SIG-M5 treated with dmso at 0.1 percent for 504 hours (cell line): ENCODE measurements at regions not wholly inside any gene's neighbourhood (a gene's known extent, or its start where the extent isn't known, plus 50 kb on each side); places are given as distances from the start of the nearest gene placed in this dataset.
"Not testable (repeated sequence)": the region's sequence is repeated elsewhere in the genome, so short reads cannot be mapped to it uniquely, and the experiment has no call there.

ENCODE experiments used
- DNase-seq: peaks from one replicate; lab custom pipeline; 2025; ENCODE audit not compliant: unreplicated experiment; lab: John Stamatoyannopoulos, UW

DNA sequence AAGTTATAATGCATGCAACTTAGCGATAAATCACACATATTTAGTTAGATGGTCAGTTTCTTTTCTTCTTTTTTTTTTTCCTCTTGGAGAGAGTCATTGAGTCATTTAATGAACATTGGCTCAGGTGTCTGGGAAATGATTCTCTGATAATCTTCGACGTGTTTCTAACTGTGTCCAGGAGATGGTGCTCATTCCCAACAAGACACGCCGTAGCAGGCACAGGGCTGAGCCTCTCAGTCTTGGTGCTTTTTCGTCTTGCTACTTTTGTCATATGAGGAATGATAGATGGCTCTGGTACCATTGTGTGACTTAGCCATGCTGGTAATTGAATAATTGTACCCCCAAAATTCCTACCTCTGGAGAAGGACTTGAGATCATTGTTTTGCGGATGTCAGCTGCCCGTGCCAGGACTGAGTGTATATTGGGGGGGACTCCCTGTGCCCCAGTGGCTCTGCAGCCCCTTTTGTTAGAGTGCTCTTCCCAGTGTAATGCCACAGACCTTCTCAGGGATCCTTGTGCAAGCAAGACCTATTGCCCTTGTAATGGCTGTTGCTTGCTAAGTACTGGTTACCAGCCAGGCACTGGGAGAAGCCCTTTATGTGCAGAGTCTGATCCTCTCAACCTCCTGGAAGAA is 107.6 kb upstream of the CYRIA start:
- DNase-seq = peak; percentile 67

DNA sequence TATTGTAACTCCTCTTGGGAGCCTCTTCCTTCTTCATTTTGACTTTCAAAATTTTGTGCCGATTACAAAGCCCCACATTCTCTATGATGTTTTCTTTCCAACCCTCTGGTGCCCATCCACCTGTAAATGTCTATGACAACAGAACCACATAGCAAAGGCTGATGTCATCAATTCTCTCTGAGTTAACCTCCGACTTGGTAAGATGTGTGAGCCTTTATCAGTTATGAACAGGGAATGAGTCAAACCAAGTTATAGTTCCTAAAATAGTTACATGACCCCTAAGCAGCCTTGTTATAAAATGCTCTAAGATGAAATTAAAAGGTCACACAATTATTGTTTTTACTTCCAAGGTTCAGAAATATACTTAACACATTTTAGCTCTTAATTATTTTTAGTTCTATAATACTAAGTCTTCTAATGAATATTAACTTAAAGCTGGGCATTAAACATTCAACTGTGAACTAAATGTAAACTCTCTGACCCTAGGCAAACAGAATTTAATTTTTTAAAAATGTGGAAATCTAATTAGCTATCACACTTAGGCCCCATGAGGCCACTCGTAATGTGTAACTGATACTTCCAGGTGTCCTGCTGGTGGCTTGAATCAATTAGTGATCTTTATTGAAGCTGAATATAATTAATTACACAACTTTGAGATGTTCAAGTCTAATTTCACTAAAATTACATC is 102.3 kb upstream of the CYRIA start:
- DNase-seq = no peak

DNA sequence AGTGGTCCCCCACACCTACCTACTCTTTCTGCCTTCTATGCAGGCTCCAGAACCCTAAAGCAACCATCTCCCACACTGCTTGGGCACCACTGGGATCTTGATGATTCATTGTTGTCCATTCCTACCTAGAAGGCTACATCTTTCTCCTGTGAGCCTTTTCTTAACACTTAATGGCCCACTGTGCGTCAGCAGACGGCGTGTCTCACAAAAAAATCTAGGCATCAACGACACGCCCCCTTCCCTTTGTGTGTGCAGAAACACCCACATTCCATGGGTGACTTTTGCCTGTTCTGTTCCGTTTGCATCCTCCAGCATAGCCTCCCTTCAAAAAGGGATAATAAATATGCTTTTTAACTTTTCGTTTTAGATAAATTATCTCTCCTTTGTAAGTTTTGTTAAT is 99.7 kb upstream of the CYRIA start:
- DNase-seq = no peak

DNA sequence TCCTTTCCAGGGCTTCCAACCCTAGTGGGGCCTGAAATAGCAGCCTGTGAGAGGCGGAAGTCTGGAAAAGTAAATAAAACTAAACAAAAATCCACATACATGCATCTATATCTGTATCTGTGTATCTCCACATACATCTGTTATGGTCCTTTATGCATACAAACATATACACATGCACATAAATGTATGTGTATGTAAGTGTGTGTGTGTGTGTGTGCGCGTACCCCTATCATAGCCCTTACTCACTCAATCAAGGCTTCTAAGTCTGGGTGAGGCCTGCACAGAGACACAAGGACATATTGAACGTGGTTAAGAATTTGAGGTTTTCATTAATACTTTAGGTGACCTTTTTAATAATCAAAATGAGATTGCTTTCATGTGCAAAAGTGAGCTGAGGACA is 98.9 kb upstream of the CYRIA start:
- DNase-seq = no peak

DNA sequence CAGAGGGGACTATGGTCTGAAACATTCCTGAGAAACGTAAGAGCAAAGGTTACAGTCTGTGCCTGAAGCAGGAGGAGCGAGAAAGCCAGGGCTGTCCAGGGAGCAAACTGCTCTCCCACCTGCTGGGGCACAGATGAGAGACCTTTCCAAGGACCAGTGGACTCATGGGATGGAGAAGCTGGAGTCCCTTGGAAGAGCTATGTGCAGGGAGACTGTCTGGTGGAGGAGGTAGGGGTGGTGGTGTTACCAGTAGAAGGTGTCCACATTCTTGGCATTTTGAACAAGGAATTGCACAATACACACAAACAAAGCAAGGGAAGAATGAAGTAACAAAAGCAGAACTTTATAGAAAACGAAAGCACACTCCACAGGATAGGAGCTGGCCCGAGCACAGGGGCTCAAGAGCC is 97.9 kb upstream of the CYRIA start:
- DNase-seq = peak; percentile 85

DNA sequence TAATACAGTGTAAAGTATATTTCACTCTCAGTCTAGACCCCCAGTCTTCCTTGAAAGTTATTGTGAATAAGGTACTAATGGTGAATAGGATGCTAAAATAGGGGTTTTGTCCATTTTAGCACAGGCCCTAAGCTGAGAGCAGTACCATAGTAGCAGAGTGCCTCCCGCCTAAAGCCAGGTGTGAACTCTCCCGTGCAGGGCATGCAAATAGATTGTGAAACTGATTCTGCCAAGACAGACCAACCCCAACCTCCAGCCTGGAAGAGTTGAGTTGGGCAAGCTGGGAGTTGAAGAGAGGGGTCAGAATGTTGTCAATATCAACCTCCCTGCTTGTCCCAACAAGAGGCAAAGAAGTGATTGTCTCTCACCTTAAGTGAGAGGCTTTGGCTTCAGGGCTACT is 97.4 kb upstream of the CYRIA start:
- no peak for DNase-seq

GRCh38 chr2:16760426-16760825 is 94.8 kb upstream of the CYRIA start:
- peak; percentile 8 for DNase-seq

GRCh38 chr2:16756831-16757644 is 91.4 kb upstream of the CYRIA start:
- peak; percentile 77 for DNase-seq

DNA sequence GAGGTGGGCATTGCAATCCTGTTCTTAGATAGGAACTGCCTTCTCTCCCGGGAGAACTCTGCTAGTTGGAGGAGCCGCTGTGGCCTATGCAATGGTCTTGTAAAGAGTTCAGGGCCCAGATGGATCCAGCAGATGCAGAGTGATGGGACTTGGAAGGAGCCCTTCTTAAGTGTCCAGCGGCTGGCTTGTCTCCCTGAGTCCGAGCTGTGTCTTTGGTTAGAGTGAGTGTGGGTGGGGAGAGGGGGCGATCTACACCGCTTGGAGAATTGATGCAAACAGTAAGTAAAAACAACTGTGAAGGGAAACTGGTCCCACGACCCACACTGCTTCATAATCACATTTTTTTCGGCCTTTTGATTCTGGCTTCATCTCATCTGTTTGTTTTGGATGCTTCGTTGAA is 89.8 kb upstream of the CYRIA start:
- DNase-seq = no peak

GRCh38 chr2:16753025-16753424 is 87.4 kb upstream of the CYRIA start:
- not testable (repeated sequence) for DNase-seq

DNA sequence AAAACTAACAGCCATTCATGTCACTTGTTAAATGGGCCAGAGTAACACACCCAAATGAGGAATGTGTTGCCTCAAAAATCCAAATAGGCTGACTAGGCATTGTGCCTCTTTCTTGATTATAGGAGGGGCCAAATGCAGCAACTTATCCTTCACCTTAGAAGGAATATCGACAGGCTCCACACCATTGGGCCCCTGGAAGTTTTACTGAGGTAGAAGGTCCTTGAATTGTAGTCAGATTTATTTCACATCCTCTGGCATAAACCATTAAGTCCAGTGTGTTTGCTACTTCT is 85.2 kb upstream of the CYRIA start:
- DNase-seq = not testable (repeated sequence)

- DNase-seq = no peak
Observed at GRCh38 chr2:16750175-16750924, 84.7 kb upstream of the CYRIA start.

- DNase-seq = not testable (repeated sequence)
Observed at GRCh38 chr2:16748511-16749266, 83.1 kb upstream of the CYRIA start.

DNA sequence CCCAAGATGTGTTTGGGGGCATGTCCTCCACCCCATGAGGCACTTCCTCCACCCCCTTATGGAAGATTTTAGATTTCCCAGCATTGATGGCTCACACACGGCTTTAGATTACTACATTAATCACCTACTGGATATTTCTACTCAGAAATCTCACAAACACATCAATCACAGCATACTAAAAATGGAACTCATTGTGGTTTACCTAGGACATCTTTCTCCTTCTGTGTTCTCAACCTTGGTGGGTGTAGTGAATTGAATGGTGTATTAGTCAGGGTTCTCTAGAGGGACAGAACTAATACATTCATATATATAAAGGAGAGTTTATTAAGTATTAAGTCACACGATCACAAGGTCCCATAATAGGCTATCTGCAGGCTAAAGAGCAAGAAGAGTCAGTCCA is 82.1 kb upstream of the CYRIA start:
- DNase-seq = no peak

DNA sequence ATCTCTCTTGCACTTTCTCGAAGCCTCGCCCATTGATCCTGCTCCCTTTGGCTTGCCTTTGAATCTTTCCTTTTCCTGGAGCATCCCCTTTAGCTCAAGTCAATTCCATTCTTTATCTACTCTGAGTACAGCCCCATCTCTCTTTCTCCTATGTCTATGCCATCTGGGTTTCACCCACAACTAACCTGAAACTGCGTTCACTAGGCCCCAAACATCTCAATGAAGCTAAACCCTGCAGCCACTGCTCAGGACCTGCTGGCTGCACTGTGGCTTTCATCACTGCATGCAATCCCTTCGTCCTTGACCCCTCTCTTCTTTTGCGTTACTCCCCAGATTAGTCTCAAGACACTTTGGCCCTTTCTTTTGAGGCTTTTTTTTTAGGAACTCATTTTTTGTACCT is 81.6 kb upstream of the CYRIA start:
- DNase-seq = no peak

GRCh38 chr2:16746833-16747232 is 81.2 kb upstream of the CYRIA start:
- no peak for DNase-seq

GRCh38 chr2:16746329-16746728 is 80.7 kb upstream of the CYRIA start:
- no peak for DNase-seq

DNA sequence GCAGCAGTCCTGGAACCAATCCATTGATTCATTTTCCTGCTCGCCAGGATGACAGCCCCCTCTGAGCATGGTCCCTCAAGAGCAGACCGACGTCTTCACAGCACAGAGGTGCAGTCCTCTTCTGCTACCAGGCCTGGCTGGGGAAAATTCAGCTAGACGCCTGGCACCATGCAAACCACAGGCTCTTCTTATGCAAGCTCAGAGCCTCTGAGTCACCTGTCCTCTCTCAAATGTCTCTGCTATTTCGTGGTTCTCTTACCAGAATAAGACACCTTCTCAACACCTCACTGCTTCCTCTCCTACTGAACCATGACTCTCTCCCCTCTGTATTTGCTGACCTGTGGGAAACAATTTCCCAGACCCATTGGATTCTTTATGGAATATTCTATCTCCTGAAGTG is 79.8 kb upstream of the CYRIA start:
- no peak for DNase-seq

- DNase-seq = no peak
Observed at GRCh38 chr2:16744521-16744920, 78.9 kb upstream of the CYRIA start.

DNA sequence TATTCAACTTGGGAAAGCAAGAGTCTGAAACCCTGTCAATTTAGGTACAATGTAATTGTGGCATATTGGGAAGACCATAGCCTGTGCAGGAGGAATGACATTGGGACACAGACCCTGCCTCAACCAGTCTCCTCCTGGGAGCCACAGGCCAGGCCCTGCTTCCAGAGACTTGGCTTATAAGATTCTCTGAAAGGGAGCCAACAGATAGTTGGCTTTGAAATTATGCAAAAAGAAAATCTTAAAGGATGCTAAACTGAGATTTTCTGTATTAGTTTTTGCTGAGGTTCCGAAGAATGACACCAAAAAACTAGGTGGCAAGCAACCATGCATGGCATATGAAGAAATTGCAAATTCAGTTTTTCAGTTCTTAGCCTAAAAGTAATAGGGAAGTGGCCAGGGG is 76.4 kb upstream of the CYRIA start:
- DNase-seq = no peak

GRCh38 chr2:16741498-16741897 is 75.9 kb upstream of the CYRIA start:
- no peak for DNase-seq
